ENCODE measurements at regions not wholly inside any gene's neighbourhood (a gene's known extent, or its start where the extent isn't known, plus 50 kb on each side); places are given as distances from the start of the nearest gene placed in this dataset.

- TF ChIP-seq ZNF462 (CRISPR knock-in tag; IDR thresholded peaks at IDR 0.05) (no peak), CTCF (conservative IDR thresholded peaks at IDR 0.05; ENCODE audit: low read depth in 2 of 2) (no peak), EZH2 (IDR thresholded peaks at IDR 0.05; ENCODE audit: low read depth, unreplicated experiment) (no peak), EZH2phosphoT487 (IDR thresholded peaks at IDR 0.05; ENCODE audit: unreplicated experiment) (no peak), CREB1 (CRISPR knock-in tag; IDR thresholded peaks at IDR 0.05; ENCODE audit: low read depth) (no peak), JUNB (IDR thresholded peaks at IDR 0.05; ENCODE audit: unreplicated experiment) (no peak), STAT1 (IDR thresholded peaks at IDR 0.05; ENCODE audit: unreplicated experiment) (no peak)
- TF ChIP-seq, protein P1, sequence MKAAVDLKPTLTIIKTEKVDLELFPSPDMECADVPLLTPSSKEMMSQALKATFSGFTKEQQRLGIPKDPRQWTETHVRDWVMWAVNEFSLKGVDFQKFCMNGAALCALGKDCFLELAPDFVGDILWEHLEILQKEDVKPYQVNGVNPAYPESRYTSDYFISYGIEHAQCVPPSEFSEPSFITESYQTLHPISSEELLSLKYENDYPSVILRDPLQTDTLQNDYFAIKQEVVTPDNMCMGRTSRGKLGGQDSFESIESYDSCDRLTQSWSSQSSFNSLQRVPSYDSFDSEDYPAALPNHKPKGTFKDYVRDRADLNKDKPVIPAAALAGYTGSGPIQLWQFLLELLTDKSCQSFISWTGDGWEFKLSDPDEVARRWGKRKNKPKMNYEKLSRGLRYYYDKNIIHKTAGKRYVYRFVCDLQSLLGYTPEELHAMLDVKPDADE (IDR thresholded peaks at IDR 0.05) = no peak
Measured at GRCh38 chr2:217641960-217642359, 360.8 kb downstream of the TNS1 start.
